HG02938 (cell line): ENCODE measurements at regions not wholly inside any gene's neighbourhood (a gene's known extent, or its start where the extent isn't known, plus 50 kb on each side); places are given as distances from the start of the nearest gene placed in this dataset.

Experiments used
- ATAC-seq: cut with Tn5 transposase; IDR thresholded peaks from one replicate; pipeline ENCODE4 v1.9.1; 2021; ENCODE audit warnings: mild to moderate bottlenecking, moderate library complexity; ENCODE audit not compliant: unreplicated experiment

DNA sequence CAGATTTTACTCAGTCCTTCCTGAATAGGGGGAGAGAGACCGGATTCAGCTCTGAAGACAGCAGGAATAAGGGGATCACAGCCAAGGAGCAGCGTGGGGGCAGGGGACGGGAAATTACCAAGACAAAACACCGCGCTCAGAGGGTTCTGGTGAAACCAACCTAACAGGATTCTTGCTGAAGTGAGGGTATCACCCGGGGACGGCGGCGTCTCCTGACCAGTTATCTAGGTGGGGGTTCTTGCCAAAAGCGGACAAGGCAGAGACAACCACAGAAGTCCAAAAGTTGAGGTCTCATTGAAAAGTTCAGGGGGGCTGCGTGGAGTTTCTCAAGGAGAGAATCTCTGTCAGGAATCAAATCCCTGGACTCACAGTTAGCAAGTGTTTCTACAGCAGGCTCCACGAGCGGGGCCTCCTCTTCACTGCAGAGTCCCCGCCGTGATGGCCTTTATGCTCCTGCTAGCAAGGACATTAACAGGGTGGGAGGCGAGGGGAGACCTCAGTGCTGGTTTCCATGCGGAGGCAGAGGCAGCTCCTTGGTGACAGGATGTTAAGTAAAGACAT, 291.0 kb downstream of the BRD1 start:
- ATAC-seq, result no peak

DNA sequence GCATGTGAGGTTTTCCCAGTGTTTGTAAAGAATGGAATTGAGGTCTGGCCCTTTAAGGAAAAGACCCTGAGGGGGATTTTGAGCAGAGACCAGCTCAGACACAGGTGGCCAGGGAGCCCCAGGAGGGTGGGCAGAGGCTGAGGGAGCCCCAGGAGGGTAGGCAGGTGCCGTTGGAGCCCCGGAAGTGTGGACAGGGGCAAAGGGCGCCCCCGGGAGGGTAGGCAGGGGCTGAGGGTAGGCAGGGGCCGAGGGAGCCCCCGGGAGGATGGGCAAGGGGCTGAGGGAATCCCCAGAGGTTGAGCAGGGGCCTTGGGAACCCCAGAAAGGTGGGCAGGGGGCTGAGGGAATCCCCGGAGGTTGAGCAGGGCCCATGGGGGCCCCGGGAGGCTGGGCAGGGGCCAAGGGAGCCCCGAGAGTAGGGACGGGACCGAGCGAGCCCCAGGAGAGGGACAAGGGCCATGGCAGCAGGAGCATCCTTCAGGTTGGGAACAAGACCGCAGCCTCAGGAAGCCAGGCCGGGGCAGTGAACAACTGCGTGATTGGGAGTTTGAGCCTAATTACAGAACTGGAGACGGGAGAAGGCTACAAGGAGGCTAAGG, 292.0 kb downstream of the BRD1 start:
- ATAC-seq, result no peak

DNA sequence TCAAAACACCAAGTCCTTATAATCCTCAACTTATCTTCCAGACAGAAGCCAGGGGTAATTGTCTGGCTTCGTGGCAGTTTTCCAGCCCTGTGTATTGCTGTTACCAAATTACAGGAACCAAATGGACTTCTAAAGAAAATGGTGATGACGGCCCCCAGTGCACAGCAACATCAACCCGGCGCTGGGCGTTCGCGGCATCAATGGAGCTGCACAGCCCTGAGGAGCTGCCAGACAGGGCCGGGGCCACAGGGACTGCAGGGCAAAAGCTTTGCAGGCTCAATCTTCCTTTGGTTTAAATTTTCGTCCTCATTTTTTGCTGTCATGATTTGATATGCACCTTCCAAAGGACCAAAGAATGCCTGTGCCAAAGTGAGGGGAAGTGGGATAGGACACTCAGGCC, 292.5 kb downstream of the BRD1 start:
- no peak for ATAC-seq

DNA sequence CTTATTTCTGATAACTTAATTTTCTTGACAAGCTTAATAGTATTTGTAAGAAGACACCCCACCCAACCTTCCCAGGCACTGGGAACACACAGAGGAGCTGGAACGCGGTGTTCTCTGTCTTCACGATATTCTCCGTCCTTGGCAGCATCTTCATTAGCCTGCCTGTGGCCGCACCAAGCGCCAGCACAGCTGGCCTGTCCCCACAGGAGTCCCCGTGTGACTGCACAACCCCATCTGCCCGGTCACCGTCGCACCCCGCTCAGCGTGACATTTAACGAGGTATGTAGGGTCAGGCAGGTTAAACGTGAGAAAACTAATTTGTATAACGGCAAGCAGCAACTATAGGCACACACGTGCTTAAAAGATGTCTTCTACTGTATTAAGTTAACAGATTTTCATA, 293.3 kb downstream of the BRD1 start:
- no peak for ATAC-seq

DNA sequence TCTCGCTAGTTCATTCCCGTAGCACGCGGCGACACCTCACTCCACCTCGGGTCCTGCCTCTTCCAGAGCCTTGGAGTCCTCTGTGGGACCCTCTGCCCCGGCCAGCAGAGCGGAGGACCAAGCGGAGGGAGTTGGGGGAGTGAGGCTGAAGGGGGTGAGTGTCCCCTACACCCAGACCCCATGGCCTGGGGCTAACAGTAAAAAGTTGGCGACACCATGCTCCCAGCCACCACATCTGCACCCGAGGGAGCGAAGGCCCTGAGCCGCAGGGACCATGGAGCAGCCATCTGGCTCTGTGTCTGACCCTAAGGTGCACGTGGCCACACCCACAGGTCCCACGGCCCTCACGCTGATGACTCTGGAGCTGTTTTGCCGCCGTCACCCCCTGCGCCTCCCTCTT, 293.8 kb downstream of the BRD1 start:
- ATAC-seq, result no peak

DNA sequence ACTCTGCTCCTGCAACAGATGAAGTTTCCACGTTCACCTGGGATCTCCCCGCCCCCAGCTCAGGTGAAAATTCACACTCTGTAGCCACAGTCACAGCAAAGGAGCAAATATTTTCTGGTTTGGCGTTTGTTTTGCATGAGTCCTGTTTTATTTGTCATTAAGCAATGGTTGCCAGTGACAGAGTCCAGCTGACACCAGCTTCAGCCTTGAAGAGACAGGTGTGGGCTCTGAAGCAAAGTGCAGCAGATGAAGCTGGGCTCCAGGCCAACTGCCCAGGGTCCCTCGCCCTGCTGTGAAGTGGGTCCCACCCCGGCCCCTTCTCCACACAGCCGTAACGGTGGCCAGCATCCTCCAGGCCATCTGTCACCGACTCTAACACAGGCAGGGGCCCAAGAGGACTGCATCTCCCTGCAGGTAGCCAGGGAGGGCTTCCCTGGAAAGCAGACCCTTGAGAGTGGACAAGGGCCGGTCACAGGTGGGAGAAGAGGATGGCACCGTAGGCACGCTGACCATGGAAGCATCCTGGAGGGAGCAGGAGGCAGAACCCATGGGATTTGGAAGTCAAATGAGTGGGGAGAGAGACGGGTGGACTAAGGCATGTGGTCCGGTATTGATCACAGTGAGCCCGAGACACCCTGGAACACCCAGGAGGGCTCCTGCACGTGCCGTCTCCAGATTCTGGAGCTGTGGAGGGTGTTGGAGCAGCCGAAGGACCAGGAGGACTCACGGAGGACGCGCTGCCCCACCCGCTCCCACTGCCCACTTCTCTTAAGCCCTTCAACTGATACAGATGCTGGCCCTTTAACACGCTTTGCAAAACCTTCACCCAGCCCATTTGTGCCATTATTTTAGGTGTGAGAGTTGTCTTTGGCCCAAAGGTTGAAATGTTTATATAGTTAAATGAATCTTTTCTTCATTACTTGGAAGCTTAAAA, 294.5 kb downstream of the BRD1 start:
- no peak for ATAC-seq

DNA sequence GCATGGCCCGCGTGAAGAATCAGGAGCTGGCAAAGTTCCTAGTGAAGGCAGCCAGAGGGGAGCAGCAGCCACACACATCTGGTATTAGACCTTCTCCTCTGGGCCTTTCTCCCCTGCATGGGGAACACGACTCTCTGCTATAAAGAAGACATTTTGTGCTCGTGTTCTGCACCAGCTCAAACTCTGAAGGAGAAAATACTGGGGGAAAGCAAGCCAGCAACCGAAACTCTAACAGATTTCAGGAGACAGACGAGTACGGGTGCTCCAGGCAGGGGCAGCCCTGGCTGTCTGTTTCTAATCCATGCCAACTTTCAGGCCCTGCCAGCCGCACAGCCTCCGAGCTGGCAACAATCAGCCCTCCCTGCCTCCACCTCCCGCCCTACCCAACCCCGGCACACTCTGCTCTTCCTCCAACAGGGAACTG, 296.3 kb downstream of the BRD1 start:
- no peak for ATAC-seq

DNA sequence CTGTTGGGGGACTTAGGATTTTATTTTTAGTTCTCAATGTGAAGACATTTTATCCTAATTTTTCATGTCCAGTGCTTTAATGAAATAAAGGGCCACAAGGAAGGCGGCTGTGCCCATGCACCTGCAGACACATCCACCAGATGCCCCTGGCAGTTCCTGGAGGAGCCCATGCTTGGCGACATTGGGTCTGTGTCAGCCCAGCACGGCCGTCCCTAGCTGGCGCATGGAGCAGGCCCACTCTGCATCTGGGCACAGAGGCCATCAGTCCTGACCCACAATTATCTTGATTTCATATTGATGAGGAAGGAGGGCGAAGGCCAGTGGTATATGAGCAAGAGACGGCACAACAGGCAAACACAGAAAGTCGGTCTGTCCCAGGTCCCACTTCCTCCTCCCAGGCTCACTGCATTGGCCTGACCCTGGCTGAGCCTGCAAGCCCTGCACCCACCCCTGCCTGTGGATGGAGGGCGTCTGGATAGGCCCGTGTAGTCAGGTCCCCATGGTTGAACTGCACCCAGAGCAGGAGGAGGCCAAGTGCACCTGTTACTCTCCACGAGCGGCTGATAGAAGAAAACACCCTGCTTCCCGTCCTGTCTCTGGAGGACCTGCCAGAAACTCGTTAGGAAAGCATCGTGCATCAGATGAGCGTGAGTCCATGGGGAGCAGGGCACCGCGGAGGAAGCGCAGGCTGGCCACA, 296.9 kb downstream of the BRD1 start:
- no peak for ATAC-seq

DNA sequence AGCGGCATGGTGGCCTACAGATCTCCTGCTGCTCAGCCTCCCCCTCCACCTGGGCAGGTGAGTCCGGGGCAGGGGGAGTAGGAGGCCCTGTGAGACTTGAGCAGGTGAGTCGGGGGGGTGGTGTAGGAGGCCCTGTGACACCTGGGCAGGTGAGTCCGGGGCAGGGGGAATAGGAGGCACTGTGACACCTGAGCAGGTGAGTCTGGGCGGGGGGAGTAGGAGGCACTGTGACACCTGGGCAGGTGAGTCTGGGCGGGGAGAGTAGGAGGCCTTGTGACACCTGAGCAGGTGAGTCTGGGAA, 299.3 kb downstream of the BRD1 start:
- ATAC-seq, result no peak

DNA sequence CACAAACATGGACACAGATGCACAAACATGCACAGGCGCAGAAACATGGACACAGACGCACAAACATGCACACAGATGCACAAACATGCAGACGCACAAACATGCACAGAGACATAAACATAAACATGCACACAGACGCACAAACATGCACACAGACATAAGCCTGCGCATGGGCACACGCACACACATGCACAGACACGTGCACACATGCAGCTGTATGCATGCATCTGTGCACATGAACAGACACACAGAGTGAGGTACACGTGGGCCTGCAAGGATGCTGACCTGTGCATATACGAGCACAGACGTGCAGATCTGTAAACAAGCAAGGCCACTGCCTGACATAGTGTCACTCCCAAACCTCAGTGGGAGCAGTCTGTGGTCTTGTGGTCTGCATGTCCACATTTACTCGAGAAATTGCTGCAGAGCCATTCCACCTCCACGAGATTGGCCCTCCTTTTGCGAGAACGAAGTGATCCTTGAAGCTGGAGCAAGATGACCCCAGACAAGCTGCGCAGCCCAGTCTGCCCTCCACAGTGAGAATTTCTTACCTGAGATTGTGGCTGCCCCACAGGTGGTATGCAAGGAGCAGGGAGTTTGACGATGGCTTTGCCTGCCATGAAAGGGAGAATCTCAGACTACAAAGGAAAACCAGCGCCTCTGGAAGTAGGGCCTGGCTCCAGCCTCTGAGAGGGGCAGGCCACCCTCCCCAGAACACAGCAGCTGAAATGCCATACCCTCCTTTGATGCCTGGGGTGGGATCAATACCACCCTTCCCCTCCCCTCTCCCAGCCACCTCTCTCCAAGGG, 299.9 kb downstream of the BRD1 start:
- no peak for ATAC-seq

DNA sequence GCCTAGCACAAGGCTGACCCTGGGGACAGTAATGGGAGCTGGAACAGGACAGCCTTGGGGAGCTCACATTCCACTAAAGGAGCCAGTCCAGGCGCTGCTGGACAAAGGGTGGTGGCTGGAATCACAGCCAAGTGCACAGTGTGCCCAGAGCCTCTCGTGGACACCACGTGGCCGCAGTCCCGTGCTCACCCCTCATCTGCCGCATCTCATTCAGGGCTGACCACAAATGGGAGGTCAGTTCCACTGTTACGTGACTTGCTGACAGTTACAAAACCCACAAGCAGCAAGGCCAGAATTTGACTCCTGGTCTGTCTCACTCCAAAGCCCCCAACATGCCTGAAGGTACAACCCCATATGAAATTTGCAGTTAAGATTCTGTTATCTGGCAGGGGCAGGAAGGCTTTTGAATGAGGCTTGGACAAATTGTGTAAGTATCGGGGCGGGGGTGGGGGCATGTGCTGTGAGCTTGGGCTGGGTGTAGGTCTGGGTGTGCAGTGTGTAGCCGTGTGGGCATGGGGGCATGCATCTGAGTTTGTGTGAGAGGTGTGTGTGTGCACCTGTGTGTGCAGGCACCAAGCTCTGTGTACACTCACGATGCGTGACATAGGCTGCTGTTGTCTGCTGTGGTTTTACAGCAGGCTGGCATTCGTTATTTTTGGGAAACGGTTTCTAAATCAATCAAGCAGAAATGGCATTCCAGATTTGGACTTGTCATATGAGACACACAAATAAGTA, 301.7 kb downstream of the BRD1 start:
- no peak for ATAC-seq

DNA sequence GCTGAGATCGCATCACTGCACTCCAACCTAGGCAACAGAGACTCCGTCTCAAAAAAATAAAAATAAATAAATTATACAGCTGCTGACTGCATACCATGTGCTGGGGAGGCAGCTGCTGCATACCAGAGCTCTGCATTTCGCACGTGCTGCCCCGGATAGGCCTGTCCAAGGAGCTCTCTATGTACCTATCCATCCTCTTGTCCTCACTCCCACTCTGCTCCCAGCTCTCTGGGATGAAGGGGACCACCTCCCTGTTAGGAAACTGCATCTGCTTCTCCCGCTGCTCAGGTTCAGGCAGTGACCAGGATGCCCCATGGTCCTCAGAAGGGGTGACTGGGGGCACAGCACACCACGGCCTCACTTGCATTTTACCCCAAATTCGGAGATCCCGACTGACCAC, 302.3 kb downstream of the BRD1 start:
- no peak for ATAC-seq

DNA sequence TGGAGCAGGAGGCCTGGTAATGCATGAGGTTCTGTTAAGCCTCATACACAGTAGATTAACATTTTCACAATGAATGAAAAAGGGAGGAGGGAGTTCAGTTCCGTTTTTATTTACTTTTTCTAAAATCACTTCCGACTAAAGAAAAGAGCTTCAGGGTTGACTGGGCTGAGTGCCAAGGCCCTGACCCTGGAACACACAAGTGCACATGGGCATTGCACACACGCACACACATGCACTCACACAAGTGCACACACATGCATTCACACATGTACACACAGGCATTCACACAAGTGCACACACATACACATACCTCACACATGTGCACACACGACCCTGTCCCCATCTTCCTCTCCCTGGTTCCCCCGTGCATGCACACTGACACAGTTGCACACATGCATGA, 303.3 kb downstream of the BRD1 start:
- ATAC-seq, result no peak

DNA sequence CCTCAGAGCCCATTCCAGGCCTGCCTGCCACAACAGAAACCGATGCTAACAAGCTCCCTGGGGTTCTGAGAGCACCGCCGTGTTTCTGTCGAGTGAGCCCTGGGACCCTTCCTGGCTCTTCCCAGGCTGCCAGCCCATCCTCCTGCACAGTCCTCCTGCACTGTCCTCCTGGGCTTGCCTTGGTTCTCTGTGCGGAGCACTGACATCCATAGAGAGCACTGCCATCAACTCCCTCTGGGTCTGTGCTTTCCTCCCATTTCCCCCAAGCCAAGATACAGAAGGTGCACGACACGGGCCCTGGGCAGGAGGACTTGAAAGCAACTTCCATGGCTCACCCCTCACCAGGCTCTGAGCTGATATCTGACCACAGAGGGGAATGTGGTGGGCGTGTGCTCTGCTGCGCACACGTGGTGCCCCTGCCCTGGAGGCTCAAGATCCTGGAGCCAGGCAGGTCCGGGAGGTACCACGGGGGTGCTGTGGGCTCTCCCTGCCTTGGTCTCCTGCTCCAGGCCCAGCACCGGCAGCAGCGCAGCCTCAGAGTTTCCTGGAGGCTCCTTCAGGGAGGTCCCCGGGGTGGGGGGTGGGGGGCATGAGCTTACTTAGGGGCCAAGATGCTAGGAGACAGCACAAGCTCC, 304.2 kb downstream of the BRD1 start:
- no peak for ATAC-seq

DNA sequence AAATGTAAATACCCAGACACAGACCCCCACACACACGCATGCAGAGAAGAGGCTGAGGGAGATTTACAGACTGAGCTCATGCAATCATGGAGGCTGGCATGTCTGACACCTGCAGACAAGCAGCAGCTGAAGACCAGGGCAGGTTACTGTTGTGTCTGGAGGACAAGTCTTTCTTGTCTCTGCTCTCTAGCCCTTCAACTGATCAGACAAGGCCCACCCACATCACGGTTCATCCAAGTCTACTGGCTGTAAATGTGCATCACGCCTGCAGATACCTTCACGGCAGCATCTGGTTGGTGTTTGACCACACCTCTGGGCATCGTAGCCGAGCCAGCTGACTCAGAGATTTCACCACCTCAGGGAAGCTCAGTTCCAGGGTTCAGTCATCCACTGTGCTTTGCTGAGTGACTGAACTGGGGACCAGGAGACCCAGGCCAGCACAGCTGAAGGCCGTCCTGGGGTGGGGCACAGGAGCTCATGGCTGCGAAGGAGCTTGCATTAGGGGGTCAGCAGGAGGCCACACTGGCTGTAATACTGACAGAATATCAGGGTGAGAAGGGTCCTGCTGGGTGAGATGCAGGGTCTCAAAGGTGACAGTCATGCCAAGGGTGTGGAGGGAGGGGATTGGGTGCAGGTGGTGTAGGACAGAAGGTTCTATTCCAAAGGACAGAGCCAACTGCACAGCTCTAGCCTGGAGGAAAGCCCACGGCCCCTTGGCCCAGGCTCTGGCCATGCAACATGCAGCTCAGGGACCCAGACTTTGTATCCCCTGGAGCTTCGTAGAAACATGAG, 304.9 kb downstream of the BRD1 start:
- no peak for ATAC-seq

DNA sequence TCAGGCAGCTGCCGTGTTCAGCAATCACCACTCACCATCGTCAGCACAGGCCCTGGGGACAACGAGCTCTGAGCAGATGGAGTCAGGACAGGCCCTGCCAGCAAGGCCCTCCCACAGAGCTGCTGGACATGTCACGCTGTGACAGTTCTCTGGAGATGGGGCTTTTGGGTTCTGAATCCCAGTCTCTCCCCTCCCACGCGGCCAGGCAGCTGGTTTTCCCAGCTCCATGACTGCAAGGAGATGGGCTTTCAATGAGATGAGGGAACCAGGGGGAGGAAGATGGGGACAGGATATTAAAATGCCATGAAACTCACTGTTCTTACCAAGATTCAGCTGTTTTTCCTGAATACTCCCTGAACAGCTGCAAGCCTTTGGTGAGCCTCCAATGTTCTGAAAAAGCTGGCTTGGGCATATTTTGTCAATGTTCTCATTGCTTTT, 305.9 kb downstream of the BRD1 start:
- ATAC-seq, result no peak

DNA sequence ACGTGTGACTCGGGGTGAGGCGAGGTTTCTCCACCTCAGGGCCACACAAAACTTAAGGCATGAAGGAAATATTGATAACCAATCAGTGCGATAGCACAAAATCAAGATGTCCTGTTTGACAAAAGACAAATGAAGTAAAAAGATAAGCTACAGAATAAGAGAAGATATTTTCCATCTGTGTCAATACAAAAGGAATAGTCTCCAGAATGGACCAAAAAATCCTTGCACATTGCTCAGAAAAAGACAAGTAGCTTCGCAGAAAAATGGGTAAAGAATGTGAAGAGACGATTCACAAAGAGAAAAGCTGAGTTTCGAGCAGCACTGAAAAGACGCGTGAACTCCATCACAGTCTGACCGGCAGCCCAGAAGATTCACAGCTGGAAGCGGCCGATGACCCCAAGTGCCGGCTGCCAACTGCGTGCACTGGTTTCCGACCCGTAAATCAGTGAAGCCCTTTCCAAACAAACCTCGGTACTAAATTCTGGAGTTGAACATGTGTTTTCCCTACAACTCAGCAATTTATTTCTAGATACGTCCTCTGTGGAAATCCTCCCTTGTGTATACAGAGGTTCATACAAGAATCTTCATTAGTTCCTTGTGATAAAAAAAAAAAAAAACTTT, 308.4 kb downstream of the BRD1 start:
- ATAC-seq, result no peak

DNA sequence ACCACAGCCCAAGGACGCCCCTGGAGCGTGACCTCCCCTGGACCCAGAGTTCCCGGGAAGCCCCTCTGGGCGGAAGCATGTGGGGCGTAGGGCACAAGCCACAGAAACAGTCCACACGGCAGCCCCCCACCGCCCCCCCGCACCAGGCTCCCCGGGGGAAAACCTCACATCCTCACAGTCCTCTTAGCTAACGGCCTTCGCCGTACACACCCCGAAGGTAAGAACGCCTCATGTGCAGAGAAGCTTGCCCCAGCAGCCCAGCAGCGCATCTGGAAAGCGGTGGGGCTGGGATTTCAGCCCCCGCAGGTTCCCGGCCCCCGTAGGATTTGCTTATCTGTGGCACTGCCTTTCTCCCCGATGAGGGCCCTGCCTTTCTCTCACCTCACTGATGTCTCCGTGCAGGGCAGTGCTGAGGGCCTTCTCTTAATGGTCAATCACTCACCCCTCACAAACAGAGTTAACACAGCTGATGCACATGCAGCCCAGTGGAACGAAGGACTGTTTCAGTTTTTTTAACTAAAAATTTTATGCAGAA, 309.2 kb downstream of the BRD1 start:
- no peak for ATAC-seq
